ENCODE measurements at regions not wholly inside any gene's neighbourhood (a gene's known extent, or its start where the extent isn't known, plus 50 kb on each side); places are given as distances from the start of the nearest gene placed in this dataset.

DNA sequence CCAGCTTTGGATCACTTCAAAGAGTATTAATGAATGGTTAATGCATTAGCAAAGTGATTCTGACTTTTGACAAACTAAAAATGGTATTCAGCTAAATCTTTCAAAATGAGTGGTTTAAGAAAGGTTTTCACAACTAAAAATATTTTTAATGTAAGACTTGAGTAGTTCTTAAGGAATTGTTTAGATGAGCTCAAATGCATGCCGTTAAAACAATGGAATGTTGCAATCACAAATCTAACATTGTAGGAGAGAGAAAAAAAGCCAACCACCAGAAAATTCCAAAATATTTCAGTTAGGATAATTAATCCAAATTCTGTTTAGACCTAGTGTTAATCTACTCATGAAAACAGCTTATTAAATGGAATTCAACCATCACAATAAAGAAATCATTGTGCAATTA is 1044.8 kb upstream of the SLC10A2 start:
- intact Hi-C loops (cut with DNase I): no loop called here
- H3K4me1 ChIP-seq: no peaks in the 10 kb centered on the region
- H3K36me3 ChIP-seq: no peaks in the 10 kb centered on the region
- H3K27ac ChIP-seq: no peak overlapping the region
- H3K4me3 ChIP-seq: no peak overlapping the region
- H3K27me3 ChIP-seq: no peaks in the 10 kb centered on the region
- TF ChIP-seq, protein P1, sequence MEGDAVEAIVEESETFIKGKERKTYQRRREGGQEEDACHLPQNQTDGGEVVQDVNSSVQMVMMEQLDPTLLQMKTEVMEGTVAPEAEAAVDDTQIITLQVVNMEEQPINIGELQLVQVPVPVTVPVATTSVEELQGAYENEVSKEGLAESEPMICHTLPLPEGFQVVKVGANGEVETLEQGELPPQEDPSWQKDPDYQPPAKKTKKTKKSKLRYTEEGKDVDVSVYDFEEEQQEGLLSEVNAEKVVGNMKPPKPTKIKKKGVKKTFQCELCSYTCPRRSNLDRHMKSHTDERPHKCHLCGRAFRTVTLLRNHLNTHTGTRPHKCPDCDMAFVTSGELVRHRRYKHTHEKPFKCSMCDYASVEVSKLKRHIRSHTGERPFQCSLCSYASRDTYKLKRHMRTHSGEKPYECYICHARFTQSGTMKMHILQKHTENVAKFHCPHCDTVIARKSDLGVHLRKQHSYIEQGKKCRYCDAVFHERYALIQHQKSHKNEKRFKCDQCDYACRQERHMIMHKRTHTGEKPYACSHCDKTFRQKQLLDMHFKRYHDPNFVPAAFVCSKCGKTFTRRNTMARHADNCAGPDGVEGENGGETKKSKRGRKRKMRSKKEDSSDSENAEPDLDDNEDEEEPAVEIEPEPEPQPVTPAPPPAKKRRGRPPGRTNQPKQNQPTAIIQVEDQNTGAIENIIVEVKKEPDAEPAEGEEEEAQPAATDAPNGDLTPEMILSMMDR (IDR thresholded peaks at IDR 0.05): no peak
- DNase-seq (ENCODE audit: low spot score in 2 of 2): no peak
- H3K9me3 ChIP-seq: no peaks in the 10 kb centered on the region

DNA sequence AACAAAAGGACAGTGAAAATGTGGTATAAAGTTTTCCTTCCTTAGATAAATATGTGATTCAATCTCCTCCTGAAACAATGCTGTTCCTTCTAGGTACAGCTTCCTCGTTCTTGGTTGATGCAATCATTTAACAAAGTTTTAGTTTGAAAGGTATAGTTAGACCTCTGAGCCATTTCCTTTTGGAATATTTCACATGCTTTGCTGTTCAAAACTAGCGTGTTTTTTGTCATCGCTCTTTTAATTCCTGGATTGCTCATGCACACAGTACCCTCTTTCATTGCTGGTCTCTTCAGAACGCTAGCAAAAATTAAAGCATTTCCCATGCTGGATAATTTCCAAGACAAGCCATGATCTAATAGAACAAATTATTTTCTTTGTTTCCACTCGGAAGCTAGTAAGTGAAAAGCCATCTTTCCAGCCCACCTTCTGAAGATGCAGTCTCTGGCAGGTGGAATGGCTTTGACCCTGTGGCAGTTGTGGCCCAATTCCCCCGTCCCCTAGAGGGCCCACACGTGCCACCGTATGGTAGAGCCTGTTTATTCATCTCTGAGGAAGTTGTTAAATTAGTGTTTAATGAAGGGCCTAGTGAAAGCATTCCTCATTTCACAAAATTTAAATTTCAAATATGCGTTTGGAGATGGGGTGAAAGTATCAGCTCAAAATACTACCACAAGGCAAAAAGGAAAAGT is 1040.6 kb upstream of the SLC10A2 start:
- no peaks in the 10 kb centered on the region for H3K36me3 ChIP-seq
- no peak overlapping the region for H3K27ac ChIP-seq
- no peaks in the 10 kb centered on the region for H3K4me1 ChIP-seq
- TF ChIP-seq, protein P1 (IDR thresholded peaks at IDR 0.05): no peak
- no peaks in the 10 kb centered on the region for H3K9me3 ChIP-seq
- DNase-seq (ENCODE audit: low spot score in 2 of 2): no peak
- intact Hi-C loops (cut with DNase I): no loop called here
- H3K4me3 ChIP-seq: no peak overlapping the region
- H3K27me3 ChIP-seq: no peaks in the 10 kb centered on the region

DNA sequence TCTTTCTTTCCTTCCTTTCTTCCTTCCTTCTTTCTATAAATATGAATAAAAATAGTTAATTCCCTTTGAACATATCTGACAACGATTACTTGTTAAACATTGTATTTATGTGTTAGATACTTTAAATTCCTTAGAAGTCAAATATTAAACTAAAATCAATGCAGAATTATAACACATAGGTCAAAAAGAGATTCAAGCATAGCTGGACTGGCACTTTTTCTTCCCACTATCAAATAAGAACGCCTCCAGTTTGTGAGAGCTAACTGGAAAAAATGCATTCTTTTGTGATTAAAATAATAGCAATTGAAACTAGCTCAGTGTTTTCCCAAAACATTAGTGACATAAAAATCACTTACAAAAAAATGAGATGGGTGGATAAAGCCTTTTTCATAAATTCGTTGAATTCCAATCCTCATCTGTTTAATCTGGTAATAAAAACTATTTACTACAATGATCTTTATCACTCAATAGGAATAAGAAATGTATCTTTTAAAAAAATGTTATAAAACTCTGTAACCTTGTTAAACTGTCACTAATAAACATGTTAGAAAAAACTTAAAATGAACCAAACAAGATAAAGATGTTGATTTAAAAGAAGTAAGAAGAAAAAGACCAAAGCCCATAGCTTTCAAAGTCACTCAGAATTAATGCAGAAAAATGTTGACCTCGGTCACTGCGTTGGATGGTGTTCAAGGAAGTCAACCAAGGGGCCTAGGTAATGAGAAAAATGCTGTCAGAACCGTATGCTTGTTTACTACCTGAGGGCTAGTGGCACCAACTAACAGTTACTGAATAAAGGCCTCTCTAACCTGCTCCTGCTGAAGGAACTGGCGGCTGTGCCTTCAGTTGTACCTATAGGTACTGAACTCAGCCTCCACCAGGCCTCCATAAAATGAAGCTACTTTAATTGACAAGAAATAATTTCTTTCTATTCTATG is 1039.5 kb upstream of the SLC10A2 start:
- intact Hi-C loops (cut with DNase I): no loop called here
- no peaks in the 10 kb centered on the region for H3K4me1 ChIP-seq
- no peak overlapping the region for H3K4me3 ChIP-seq

DNA sequence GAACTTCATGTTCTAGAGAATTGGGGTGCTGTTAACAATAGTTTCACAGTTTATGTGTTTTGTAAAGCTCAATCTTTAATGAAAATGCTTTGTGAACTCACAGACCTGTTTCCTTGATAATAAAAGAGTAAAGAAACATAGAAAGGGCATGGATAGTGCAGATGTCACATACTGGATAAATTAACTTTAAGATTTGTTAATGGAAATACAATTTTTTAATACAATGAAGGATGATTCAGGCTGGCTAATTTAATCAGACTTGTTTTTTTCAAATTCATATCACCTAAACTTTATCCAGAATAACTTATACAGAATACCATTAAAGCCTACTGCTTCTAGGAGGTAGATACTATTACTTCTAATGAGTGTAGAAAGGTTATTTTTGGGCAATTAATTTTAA is 1033.5 kb upstream of the SLC10A2 start:
- intact Hi-C loops (cut with DNase I): no loop called here

More for the DNA sequence above, 1039.5 kb upstream of the SLC10A2 start:
- H3K27ac ChIP-seq: no peak overlapping the region
- H3K9me3 ChIP-seq: no peaks in the 10 kb centered on the region
- no peaks in the 10 kb centered on the region for H3K27me3 ChIP-seq
- TF ChIP-seq, protein P1 (IDR thresholded peaks at IDR 0.05): no peak
- DNase-seq (ENCODE audit: low spot score in 2 of 2): no peak
- H3K36me3 ChIP-seq: no peaks in the 10 kb centered on the region

DNA sequence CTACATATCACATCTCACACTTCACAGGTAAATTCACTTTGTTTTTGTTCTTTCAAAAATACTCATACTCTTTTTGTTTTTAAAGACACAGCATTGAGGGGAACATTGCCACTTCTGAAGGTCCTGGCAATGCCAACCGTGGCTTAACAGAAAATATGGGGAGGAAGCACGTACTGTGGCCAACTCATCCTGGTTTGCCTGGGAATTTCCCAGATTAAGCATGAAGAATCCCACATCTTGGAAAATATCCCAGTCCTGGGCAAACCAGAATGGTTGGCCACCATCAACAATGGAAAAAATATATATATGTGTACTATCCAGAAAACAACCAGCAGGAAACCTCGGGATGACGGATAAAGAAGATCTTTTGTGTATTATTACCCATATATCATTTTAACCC is 1032.2 kb upstream of the SLC10A2 start:
- no peak overlapping the region for H3K4me3 ChIP-seq
- no peak overlapping the region for H3K27ac ChIP-seq
- no peaks in the 10 kb centered on the region for H3K36me3 ChIP-seq
- DNase-seq (ENCODE audit: low spot score in 2 of 2): no peak
- intact Hi-C loops (cut with DNase I): no loop called here
- H3K4me1 ChIP-seq: no peaks in the 10 kb centered on the region
- no peaks in the 10 kb centered on the region for H3K27me3 ChIP-seq
- TF ChIP-seq, protein P1 (IDR thresholded peaks at IDR 0.05): no peak
- no peaks in the 10 kb centered on the region for H3K9me3 ChIP-seq

More for the DNA sequence above, 1033.5 kb upstream of the SLC10A2 start:
- Histone ChIP-seq H3K4me1 (no peaks in the 10 kb centered on the region), H3K27me3 (no peaks in the 10 kb centered on the region), H3K4me3 (no peak overlapping the region), H3K36me3 (no peaks in the 10 kb centered on the region), H3K9me3 (no peaks in the 10 kb centered on the region), H3K27ac (no peak overlapping the region)
- TF ChIP-seq, protein P1 (IDR thresholded peaks at IDR 0.05): no peak
- DNase-seq (ENCODE audit: low spot score in 2 of 2): no peak

Measured in ascending aorta (tissue), 2 donors.